ENCODE measurements at regions not wholly inside any gene's neighbourhood (a gene's known extent, or its start where the extent isn't known, plus 50 kb on each side); places are given as distances from the start of the nearest gene placed in this dataset.
"Not testable (repeated sequence)": the region's sequence is repeated elsewhere in the genome, so short reads cannot be mapped to it uniquely, and the experiment has no call there.

- DNase-seq (ENCODE audit: low spot score) (no peak), ATAC-seq (no peak)
These were observed 366.1 kb upstream of the ZNF32 start for GRCh38 chr10:44014644-44015250.

GRCh38 chr10:44013981-44014380 is 365.3 kb upstream of the ZNF32 start:
- ATAC-seq, result no peak
- no peak for DNase-seq (ENCODE audit: low spot score)

GRCh38 chr10:44012921-44013320 is 364.2 kb upstream of the ZNF32 start:
- ATAC-seq, result no peak
- no peak for DNase-seq (ENCODE audit: low spot score)

GRCh38 chr10:44011603-44011981 is 362.9 kb upstream of the ZNF32 start:
- no peak for ATAC-seq
- DNase-seq (ENCODE audit: low spot score), result no peak

- ATAC-seq, result no peak
- no peak for DNase-seq (ENCODE audit: low spot score)
These were observed 362.4 kb upstream of the ZNF32 start for GRCh38 chr10:44010873-44011602.

- DNase-seq (ENCODE audit: low spot score), result no peak
- no peak for ATAC-seq
These were observed 361.4 kb upstream of the ZNF32 start for GRCh38 chr10:44009891-44010632.

- no peak for ATAC-seq
- no peak for DNase-seq (ENCODE audit: low spot score)
These were observed 360.4 kb upstream of the ZNF32 start for GRCh38 chr10:44008917-44009709.

GRCh38 chr10:44008270-44008916 is 359.7 kb upstream of the ZNF32 start:
- ATAC-seq (no peak), DNase-seq (ENCODE audit: low spot score) (no peak)

GRCh38 chr10:44006771-44007170 is 358.1 kb upstream of the ZNF32 start:
- no peak for ATAC-seq
- DNase-seq (ENCODE audit: low spot score), result no peak

GRCh38 chr10:44005788-44006099 is 357.1 kb upstream of the ZNF32 start:
- no peak for DNase-seq (ENCODE audit: low spot score)
- no peak for ATAC-seq

GRCh38 chr10:44004913-44005787 is 356.5 kb upstream of the ZNF32 start:
- ATAC-seq, result no peak

GRCh38 chr10:43998021-43998809 is 349.5 kb upstream of the ZNF32 start:
- no peak for ATAC-seq

More at GRCh38 chr10:44004913-44005787, 356.5 kb upstream of the ZNF32 start:
- no peak for DNase-seq (ENCODE audit: low spot score)

GRCh38 chr10:43997330-43997729 is 348.6 kb upstream of the ZNF32 start:
- no peak for DNase-seq (ENCODE audit: low spot score)
- ATAC-seq, result no peak

More at GRCh38 chr10:43998021-43998809, 349.5 kb upstream of the ZNF32 start:
- DNase-seq (ENCODE audit: low spot score), result no peak

GRCh38 chr10:43994539-43994938 is 345.9 kb upstream of the ZNF32 start:
- no peak for ATAC-seq
- DNase-seq (ENCODE audit: low spot score), result no peak

- DNase-seq (ENCODE audit: low spot score); ATAC-seq: not testable (repeated sequence)
These were observed 344.1 kb upstream of the ZNF32 start for GRCh38 chr10:43992816-43993215.

GRCh38 chr10:43986374-43986773 is 337.7 kb upstream of the ZNF32 start:
- DNase-seq (ENCODE audit: low spot score), result no peak
- no peak for ATAC-seq

- ATAC-seq (no peak), DNase-seq (ENCODE audit: low spot score) (no peak)
These were observed 337.3 kb upstream of the ZNF32 start for GRCh38 chr10:43985941-43986340.

GRCh38 chr10:43983856-43984271 is 335.2 kb upstream of the ZNF32 start:
- DNase-seq (ENCODE audit: low spot score), result no peak
- no peak for ATAC-seq

- ATAC-seq (no peak), DNase-seq (ENCODE audit: low spot score) (no peak)
These were observed 334.7 kb upstream of the ZNF32 start for GRCh38 chr10:43983405-43983804.

Data from left lobe of liver (tissue), 2 donors.